NCI-H2029 (cell line): ENCODE measurements at regions not wholly inside any gene's neighbourhood (a gene's known extent, or its start where the extent isn't known, plus 50 kb on each side); places are given as distances from the start of the nearest gene placed in this dataset.
"Not testable (repeated sequence)": the region's sequence is repeated elsewhere in the genome, so short reads cannot be mapped to it uniquely, and the experiment has no call there.

Experiments
- DNase-seq: peaks from one replicate; lab custom pipeline; 2025; lab: John Stamatoyannopoulos, UW

- no peak for DNase-seq
These were observed 331.7 kb downstream of the TMEM121 start for GRCh38 chr14:105857826-105858675.

GRCh38 chr14:105858676-105859025 is 332.3 kb downstream of the TMEM121 start:
- DNase-seq = no peak

- DNase-seq = not testable (repeated sequence)
These were observed 332.8 kb downstream of the TMEM121 start for GRCh38 chr14:105859073-105859716.

- DNase-seq = no peak
These were observed 333.6 kb downstream of the TMEM121 start for GRCh38 chr14:105859717-105860614.

- no peak for DNase-seq
These were observed 334.5 kb downstream of the TMEM121 start for GRCh38 chr14:105860615-105861580.

- DNase-seq = no peak
These were observed 335.6 kb downstream of the TMEM121 start for GRCh38 chr14:105861985-105862465.

- DNase-seq = no peak
These were observed 336.3 kb downstream of the TMEM121 start for GRCh38 chr14:105862581-105863239.

- DNase-seq = no peak
These were observed 337.1 kb downstream of the TMEM121 start for GRCh38 chr14:105863296-105864108.

- no peak for DNase-seq
These were observed 337.7 kb downstream of the TMEM121 start for GRCh38 chr14:105864116-105864515.

- DNase-seq = no peak
These were observed 338.4 kb downstream of the TMEM121 start for GRCh38 chr14:105864651-105865265.

GRCh38 chr14:105865266-105865903 is 339.0 kb downstream of the TMEM121 start:
- DNase-seq = no peak

- no peak for DNase-seq
These were observed 339.8 kb downstream of the TMEM121 start for GRCh38 chr14:105865904-105866840.

- no peak for DNase-seq
These were observed 340.5 kb downstream of the TMEM121 start for GRCh38 chr14:105866841-105867321.

GRCh38 chr14:105867961-105868599 is 341.7 kb downstream of the TMEM121 start:
- DNase-seq = no peak

GRCh38 chr14:105871590-105871989 is 345.2 kb downstream of the TMEM121 start:
- DNase-seq = no peak

- DNase-seq = no peak
These were observed 347.6 kb downstream of the TMEM121 start for GRCh38 chr14:105873870-105874512.
